HL-60 (cell line): ENCODE measurements at regions not wholly inside any gene's neighbourhood (a gene's known extent, or its start where the extent isn't known, plus 50 kb on each side); places are given as distances from the start of the nearest gene placed in this dataset.
A peak's percentile ranks its signal among the peaks of the same experiment; 100 is the strongest.

Experiments
- DNase-seq, 2 experiments: peaks; one replicate each; pipeline ENCODE4 v3.0.0-alpha.2; 2010 to 2020; ENCODE audit warnings: low read depth in 1 of 2, low spot score in 1 of 2
- H3K27ac ChIP-seq: fragments of 250-450 bp; sonication (Bioruptor Pico); replicated peaks from 2 replicates; pipeline ENCODE4 v1.5.1; 2020; ENCODE audit warnings: mild to moderate bottlenecking, moderate library complexity
- H3K27me3 ChIP-seq: fragments of 250-450 bp; sonication (Bioruptor Pico); 2 replicates; pipeline ENCODE4 v1.5.1; 2021; ENCODE audit warnings: mild to moderate bottlenecking, moderate library complexity; ENCODE audit not compliant: insufficient read depth, poor library complexity, severe bottlenecking
- H3K4me3 ChIP-seq: replicated peaks from 2 replicates; pipeline ENCODE4 v1.5.1; 2011; ENCODE audit warnings: mild to moderate bottlenecking, control low read depth, low read length; ENCODE audit not compliant: insufficient read depth
- CTCF ChIP-seq: IDR thresholded peaks from one replicate; pipeline ENCODE4 v1.5.1; 2011; ENCODE audit warnings: low read length, control low read depth, inconsistent platforms; ENCODE audit not compliant: insufficient read depth
- GABPA ChIP-seq: IDR thresholded peaks from 2 replicates; pipeline ENCODE4 v1.6.1; 2012; ENCODE audit warnings: low read depth
- POLR2AphosphoS5 ChIP-seq: IDR thresholded peaks from 2 replicates; pipeline ENCODE4 v1.6.1; 2012; ENCODE audit warnings: low read depth
- REST ChIP-seq: IDR thresholded peaks from 2 replicates; pipeline ENCODE4 v1.6.1; 2012; ENCODE audit warnings: low read depth; ENCODE audit not compliant: insufficient replicate concordance
- SPI1 ChIP-seq: IDR thresholded peaks from 2 replicates; pipeline ENCODE4 v1.6.1; 2012; ENCODE audit warnings: low read depth, mild to moderate bottlenecking, borderline replicate concordance

GRCh38 chr20:53706008-53706465, 112.4 kb upstream of the ZNF217 start:
- TF ChIP-seq SPI1 (no peak), REST (no peak), GABPA (no peak), CTCF (no peak), POLR2AphosphoS5 (no peak)
- no peaks in the 10 kb centered on the region for H3K27me3 ChIP-seq
- H3K27ac ChIP-seq, result peak overlapping the region; percentile 5; the same call in 1 of the 2 replicates
- no peak for DNase-seq
- no peak overlapping the region for H3K4me3 ChIP-seq

- no peak overlapping the region for H3K27ac ChIP-seq
- DNase-seq, result no peak
- no peak for TF ChIP-seq REST
- TF ChIP-seq GABPA, result no peak
- TF ChIP-seq CTCF, result no peak
- no peak for TF ChIP-seq SPI1
- TF ChIP-seq POLR2AphosphoS5, result no peak
- no peaks in the 10 kb centered on the region for H3K27me3 ChIP-seq
- no peak overlapping the region for H3K4me3 ChIP-seq
Measured at GRCh38 chr20:53702617-53703016, 109.0 kb upstream of the ZNF217 start.

DNA sequence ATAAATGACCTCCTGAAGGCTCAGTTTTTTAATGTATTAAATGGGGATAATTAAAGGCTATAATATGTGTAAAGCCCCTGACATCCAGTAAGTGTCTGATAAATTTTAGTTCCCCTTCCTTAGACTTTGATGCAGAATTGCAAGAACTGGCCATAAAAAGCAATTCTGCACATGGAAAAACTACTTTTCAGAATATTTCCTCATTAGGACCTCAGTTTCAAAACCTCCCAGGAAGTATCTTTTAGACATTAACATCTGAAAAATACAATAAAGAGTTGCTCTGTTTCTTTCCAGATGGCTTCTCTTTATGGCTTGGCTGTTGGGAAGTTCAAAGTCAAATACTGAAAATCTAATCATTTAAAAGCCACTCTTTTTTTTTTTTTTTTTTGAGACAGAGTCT, 106.3 kb upstream of the ZNF217 start:
- no peak overlapping the region for H3K4me3 ChIP-seq
- H3K27ac ChIP-seq, result peak overlapping the region; percentile 41
- no peaks in the 10 kb centered on the region for H3K27me3 ChIP-seq
- TF ChIP-seq GABPA (no peak), POLR2AphosphoS5 (no peak), CTCF (no peak), REST (no peak), SPI1 (no peak)
- DNase-seq, result peak in 1 of 2 experiments; percentile 13
